NB4 (cell line): ENCODE measurements at regions not wholly inside any gene's neighbourhood (a gene's known extent, or its start where the extent isn't known, plus 50 kb on each side); places are given as distances from the start of the nearest gene placed in this dataset.

ENCODE experiments used
- MYC ChIP-seq: IDR thresholded peaks from 2 replicates; pipeline ENCODE4 v1.6.1; 2011; ENCODE audit warnings: low read depth, low read length
- POLR2A ChIP-seq: IDR thresholded peaks from 2 replicates; pipeline ENCODE4 v1.6.1; 2011; ENCODE audit warnings: mild to moderate bottlenecking; ENCODE audit not compliant: insufficient read length; ENCODE audit errors: extremely low read depth
- TF ChIP-seq, protein P1 (sequence below): IDR thresholded peaks from one replicate; pipeline ENCODE4 v1.5.1; 2012; ENCODE audit warnings: low read depth, low read length

DNA sequence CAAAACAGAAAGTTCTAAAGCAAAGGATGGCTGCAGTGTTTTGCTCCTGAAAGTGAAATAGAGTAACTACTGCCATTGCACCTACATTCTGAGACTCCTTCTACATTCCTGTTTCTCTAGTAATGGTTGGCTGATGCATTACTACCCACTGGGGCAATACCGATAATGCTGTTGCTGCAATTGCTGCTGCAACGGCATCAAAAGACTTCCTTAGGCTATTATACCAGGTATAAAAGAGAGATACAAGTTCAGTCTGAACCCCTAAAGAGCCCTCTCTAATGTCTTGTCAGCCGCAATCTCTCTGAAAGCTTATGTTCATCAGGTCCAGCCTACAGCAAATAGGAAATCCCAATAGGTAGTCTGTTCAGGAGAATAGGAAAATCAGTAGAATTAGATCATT, 338.4 kb downstream of the PABPC4L start:
- TF ChIP-seq, protein P1, sequence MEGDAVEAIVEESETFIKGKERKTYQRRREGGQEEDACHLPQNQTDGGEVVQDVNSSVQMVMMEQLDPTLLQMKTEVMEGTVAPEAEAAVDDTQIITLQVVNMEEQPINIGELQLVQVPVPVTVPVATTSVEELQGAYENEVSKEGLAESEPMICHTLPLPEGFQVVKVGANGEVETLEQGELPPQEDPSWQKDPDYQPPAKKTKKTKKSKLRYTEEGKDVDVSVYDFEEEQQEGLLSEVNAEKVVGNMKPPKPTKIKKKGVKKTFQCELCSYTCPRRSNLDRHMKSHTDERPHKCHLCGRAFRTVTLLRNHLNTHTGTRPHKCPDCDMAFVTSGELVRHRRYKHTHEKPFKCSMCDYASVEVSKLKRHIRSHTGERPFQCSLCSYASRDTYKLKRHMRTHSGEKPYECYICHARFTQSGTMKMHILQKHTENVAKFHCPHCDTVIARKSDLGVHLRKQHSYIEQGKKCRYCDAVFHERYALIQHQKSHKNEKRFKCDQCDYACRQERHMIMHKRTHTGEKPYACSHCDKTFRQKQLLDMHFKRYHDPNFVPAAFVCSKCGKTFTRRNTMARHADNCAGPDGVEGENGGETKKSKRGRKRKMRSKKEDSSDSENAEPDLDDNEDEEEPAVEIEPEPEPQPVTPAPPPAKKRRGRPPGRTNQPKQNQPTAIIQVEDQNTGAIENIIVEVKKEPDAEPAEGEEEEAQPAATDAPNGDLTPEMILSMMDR, result no peak
- TF ChIP-seq MYC (no peak), POLR2A (no peak)
